Epithelial cell of esophagus (primary cell): ENCODE measurements at regions not wholly inside any gene's neighbourhood (a gene's known extent, or its start where the extent isn't known, plus 50 kb on each side); places are given as distances from the start of the nearest gene placed in this dataset.

Experiments
- DNase-seq: peaks from one replicate; pipeline ENCODE4 v3.0.0; 2010; ENCODE audit warnings: low read depth
- H3K4me3 ChIP-seq: 2 replicates; pipeline ENCODE4 v1.5.1; 2011; ENCODE audit warnings: mild to moderate bottlenecking, low read length, control low read depth
- TF ChIP-seq, protein P1 (sequence below): IDR thresholded peaks from 2 replicates; pipeline ENCODE4 v1.5.1; 2011; ENCODE audit warnings: low read depth, mild to moderate bottlenecking, low read length, control low read depth, inconsistent platforms; ENCODE audit not compliant: insufficient read depth; ENCODE audit errors: missing control alignments

DNA sequence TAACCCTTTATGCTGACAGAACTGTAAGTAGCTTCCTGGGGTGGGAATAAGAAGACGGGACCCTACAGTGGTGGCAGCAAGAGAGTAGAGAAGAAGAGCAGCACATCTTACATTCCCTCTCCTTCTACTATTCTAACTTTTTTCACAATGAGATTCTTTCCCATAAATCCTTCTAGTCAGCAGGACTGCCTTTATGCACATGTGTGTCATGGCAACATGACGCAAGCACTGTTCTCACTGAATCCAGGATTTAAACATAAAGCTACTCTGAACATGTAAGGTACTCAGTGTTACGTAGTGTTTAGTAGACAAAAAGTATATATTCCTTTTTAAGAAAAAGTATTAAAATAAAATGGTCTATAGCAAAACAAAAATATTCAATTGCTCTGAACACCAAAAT is 309.7 kb upstream of the LYPLAL1 start:
- peak; percentile 47 for DNase-seq

DNA sequence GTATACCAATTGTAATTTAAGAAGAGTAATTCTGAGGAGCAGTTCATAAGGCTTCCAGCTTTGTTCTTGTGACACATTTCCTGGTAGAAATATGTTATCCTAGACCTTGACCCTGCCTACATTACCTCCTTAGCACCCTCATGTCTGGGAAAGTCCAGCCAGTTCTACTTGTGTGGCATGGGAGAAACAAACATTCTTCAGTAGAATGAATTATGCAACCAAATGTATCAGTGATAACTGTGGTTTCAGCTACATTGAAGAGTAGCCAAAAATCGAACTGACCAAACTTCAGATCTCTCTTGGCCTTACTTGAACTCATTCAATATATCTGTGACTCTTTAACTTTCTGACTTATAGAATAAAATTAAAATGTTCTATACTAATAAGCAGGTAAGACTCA is 308.1 kb upstream of the LYPLAL1 start:
- H3K4me3 ChIP-seq = no peak overlapping the region
- TF ChIP-seq, protein P1, sequence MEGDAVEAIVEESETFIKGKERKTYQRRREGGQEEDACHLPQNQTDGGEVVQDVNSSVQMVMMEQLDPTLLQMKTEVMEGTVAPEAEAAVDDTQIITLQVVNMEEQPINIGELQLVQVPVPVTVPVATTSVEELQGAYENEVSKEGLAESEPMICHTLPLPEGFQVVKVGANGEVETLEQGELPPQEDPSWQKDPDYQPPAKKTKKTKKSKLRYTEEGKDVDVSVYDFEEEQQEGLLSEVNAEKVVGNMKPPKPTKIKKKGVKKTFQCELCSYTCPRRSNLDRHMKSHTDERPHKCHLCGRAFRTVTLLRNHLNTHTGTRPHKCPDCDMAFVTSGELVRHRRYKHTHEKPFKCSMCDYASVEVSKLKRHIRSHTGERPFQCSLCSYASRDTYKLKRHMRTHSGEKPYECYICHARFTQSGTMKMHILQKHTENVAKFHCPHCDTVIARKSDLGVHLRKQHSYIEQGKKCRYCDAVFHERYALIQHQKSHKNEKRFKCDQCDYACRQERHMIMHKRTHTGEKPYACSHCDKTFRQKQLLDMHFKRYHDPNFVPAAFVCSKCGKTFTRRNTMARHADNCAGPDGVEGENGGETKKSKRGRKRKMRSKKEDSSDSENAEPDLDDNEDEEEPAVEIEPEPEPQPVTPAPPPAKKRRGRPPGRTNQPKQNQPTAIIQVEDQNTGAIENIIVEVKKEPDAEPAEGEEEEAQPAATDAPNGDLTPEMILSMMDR = no peak
- DNase-seq = peak; percentile 57

More for the DNA sequence above, 309.7 kb upstream of the LYPLAL1 start:
- TF ChIP-seq, protein P1 = no peak
- H3K4me3 ChIP-seq = no peak overlapping the region

DNA sequence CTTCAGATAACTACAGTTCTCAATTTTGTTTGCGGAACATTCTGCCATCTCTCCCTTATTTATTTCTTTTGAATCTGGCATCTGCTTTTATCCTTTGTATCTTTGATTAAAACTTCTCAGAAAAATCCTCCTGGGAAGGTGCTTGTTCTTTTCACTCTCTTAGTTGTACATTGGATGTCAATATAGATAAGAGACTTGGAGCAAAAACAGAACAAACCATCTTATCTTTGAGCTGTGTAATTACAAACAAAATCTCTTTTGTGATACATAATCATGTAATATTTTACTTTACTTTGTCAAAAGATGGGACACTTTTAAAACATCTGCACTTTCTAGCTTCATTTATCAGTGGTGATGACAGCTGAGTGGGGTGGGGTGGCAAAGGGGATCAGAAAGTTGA is 307.2 kb upstream of the LYPLAL1 start:
- H3K4me3 ChIP-seq = no peak overlapping the region
- TF ChIP-seq, protein P1 = no peak
- no peak for DNase-seq

DNA sequence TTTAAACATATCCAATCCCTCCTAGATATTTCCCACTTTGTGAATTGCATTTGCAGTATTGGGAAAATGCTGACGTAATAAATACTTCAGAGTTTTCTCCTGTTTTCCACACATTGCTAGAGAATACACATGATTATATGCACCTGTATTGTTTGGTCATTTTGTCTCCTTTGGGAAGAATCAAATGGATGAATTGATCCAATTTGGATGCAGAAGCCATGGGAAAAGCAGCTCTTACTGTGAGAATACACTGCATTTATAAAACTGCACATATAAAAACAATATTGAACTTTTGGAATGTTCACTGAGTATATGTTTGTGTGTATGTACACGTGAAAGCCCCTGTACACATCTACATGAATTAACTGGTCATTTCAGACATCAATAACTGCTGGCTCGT is 306.6 kb upstream of the LYPLAL1 start:
- no peak overlapping the region for H3K4me3 ChIP-seq
- TF ChIP-seq, protein P1 = no peak
- no peak for DNase-seq

DNA sequence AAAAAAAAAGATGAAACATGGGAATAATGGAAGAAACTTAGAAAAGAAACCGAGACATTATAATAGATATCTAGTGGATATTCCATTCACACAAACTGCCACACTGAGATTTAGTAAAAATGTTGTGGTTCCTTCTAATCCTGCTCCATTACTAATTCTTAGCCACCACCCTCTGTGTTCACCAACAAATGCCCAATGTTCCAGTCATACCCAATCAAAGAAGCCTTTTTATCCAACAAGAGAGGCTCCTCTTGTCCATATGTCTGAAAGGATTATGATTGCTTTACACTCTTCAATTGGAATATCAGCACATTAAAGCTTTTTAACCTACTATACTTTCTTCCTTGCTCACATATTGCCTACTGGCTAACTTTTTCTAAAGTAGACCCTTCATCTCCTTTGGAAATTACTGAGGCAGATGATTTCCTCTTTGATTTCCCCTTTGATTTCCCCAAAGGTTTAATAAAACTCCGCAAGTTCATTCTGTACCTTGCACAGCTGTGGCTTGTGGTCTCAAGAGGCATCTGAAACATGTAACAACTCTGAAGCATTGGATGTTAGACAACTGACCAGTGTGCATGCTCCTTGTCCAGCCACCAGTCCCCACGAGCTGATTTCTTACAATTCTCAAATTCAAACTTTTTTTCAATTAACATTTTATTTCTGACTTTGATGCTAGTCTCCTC is 305.6 kb upstream of the LYPLAL1 start:
- no peak for DNase-seq
- TF ChIP-seq, protein P1 = no peak
- no peak overlapping the region for H3K4me3 ChIP-seq

DNA sequence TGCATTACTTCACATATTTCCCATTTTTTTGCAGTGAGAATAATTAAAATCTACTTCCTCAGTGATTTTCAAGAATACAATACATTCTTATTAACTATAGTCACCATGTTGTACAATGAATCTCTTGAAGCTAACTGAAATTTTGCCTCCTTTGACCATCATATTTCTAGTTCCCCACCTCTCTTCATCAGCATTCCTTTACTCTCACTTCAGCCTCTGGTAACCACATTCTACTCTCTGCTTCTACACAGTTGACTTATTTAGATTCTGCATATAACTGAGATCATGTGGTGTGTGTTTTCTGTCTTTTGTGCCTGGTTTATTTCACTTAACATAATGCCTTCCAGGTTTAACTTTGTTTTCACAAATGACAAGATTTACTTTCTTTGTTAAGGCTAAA is 304.4 kb upstream of the LYPLAL1 start:
- H3K4me3 ChIP-seq = no peak overlapping the region
- no peak for DNase-seq
- TF ChIP-seq, protein P1 = no peak

DNA sequence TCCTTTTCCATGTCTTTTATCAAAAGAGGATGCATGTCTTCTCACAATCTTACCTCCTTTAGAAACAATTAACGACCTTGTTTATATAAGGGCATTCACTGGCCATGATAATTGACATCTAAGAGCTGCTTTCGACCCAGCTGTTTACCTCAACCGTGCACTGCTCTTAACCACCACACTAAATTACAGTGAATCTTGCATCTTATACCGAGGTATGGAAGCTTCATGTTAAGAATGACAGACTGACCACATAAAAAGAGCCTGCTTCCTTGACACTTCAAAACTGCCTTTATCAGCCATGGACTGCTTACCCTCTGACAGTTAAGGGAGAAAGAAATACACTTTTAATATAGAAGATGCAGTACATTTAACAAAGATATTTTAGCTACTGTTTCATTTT is 301.7 kb upstream of the LYPLAL1 start:
- no peak for DNase-seq
- H3K4me3 ChIP-seq = no peak overlapping the region
- TF ChIP-seq, protein P1 = no peak
